ENCODE measurements at regions not wholly inside any gene's neighbourhood (a gene's known extent, or its start where the extent isn't known, plus 50 kb on each side); places are given as distances from the start of the nearest gene placed in this dataset.

GRCh38 chr2:52082646-52083045 lies 1050.7 kb upstream of the NRXN1 start:
- DNase-seq = no peak
- peaks cover 34% of the 10 kb centered on the region for H3K4me1 Mint-ChIP-seq (ENCODE audit: low read depth)
- no peaks in the 10 kb centered on the region for H3K36me3 Mint-ChIP-seq (ENCODE audit: low read depth)
- H3K4me3 Mint-ChIP-seq = no peak overlapping the region
- no peaks in the 10 kb centered on the region for H3K9me3 Mint-ChIP-seq
- H3K27ac Mint-ChIP-seq = no peak overlapping the region
- TF ChIP-seq CTCF (IDR thresholded peaks at IDR 0.05) = no peak
- no peaks in the 10 kb centered on the region; the same call in 1 of the 2 replicates for H3K27me3 Mint-ChIP-seq (ENCODE audit: insufficient read depth)

GRCh38 chr2:52079602-52080001 lies 1047.7 kb upstream of the NRXN1 start:
- Mint-ChIP-seq H3K9me3 (peaks cover 8% of the 10 kb centered on the region), H3K27me3 (ENCODE audit: insufficient read depth) (no peaks in the 10 kb centered on the region; the same call in 1 of the 2 replicates), H3K36me3 (ENCODE audit: low read depth) (no peaks in the 10 kb centered on the region), H3K4me1 (ENCODE audit: low read depth) (peaks cover 22% of the 10 kb centered on the region), H3K27ac (no peak overlapping the region), H3K4me3 (no peak overlapping the region)
- TF ChIP-seq CTCF (IDR thresholded peaks at IDR 0.05) = no peak
- DNase-seq = no peak

- no peaks in the 10 kb centered on the region; the same call in 1 of the 2 replicates for H3K27me3 Mint-ChIP-seq (ENCODE audit: insufficient read depth)
- no peak for TF ChIP-seq CTCF (IDR thresholded peaks at IDR 0.05)
Measured at GRCh38 chr2:52077159-52077558, 1045.2 kb upstream of the NRXN1 start.

GRCh38 chr2:52074130-52074719 lies 1042.3 kb upstream of the NRXN1 start:
- H3K27ac Mint-ChIP-seq = no peak overlapping the region
- H3K4me1 Mint-ChIP-seq (ENCODE audit: low read depth) = peaks cover 13% of the 10 kb centered on the region; the same call in 1 of the 2 replicates
- TF ChIP-seq CTCF (IDR thresholded peaks at IDR 0.05) = no peak
- no peak overlapping the region for H3K4me3 Mint-ChIP-seq
- H3K36me3 Mint-ChIP-seq (ENCODE audit: low read depth) = no peaks in the 10 kb centered on the region
- no peak for DNase-seq
- peaks cover 8% of the 10 kb centered on the region for H3K9me3 Mint-ChIP-seq
- no peaks in the 10 kb centered on the region; the same call in 1 of the 2 replicates for H3K27me3 Mint-ChIP-seq (ENCODE audit: insufficient read depth)

More at GRCh38 chr2:52077159-52077558, 1045.2 kb upstream of the NRXN1 start:
- no peaks in the 10 kb centered on the region for H3K36me3 Mint-ChIP-seq (ENCODE audit: low read depth)
- H3K9me3 Mint-ChIP-seq = peaks cover 8% of the 10 kb centered on the region
- H3K4me1 Mint-ChIP-seq (ENCODE audit: low read depth) = peaks cover 17% of the 10 kb centered on the region; the same call in 1 of the 2 replicates
- no peak for DNase-seq
- H3K27ac Mint-ChIP-seq = no peak overlapping the region
- H3K4me3 Mint-ChIP-seq = no peak overlapping the region

GRCh38 chr2:52072949-52073348 lies 1041.0 kb upstream of the NRXN1 start:
- Mint-ChIP-seq H3K4me3 (no peak overlapping the region), H3K9me3 (peaks cover 8% of the 10 kb centered on the region), H3K36me3 (ENCODE audit: low read depth) (no peaks in the 10 kb centered on the region), H3K4me1 (ENCODE audit: low read depth) (no peaks in the 10 kb centered on the region; the same call in 1 of the 2 replicates), H3K27me3 (ENCODE audit: insufficient read depth) (no peaks in the 10 kb centered on the region; the same call in 1 of the 2 replicates), H3K27ac (no peak overlapping the region)
- no peak for DNase-seq
- no peak for TF ChIP-seq CTCF (IDR thresholded peaks at IDR 0.05)

Measured in HFFc6 (cell line).